H9 (cell line): ENCODE measurements at regions not wholly inside any gene's neighbourhood (a gene's known extent, or its start where the extent isn't known, plus 50 kb on each side); places are given as distances from the start of the nearest gene placed in this dataset.

Experiments used
- DNase-seq: peaks from one replicate; pipeline ENCODE4 v3.0.0-alpha.2; 2017
- H2AFZ ChIP-seq: one replicate; pipeline ENCODE4 v1.6.1; 2013; ENCODE audit warnings: mild to moderate bottlenecking, low read length, control low read depth, moderate library complexity
- H2AK5ac ChIP-seq: 2 replicates; pipeline ENCODE4 v1.6.1; 2013; ENCODE audit warnings: low read length, control low read depth, mixed read lengths; ENCODE audit not compliant: insufficient read length
- H2BK120ac ChIP-seq: one replicate; pipeline ENCODE4 v1.6.1; 2013; ENCODE audit warnings: low read depth, mild to moderate bottlenecking, low read length, control low read depth, inconsistent platforms; ENCODE audit not compliant: poor library complexity, severe bottlenecking
- H2BK12ac ChIP-seq: 2 replicates; pipeline ENCODE4 v1.6.1; 2013; ENCODE audit warnings: low read length, control low read depth, mixed read lengths, low read depth; ENCODE audit not compliant: insufficient read length
- H2BK15ac ChIP-seq: 2 replicates; pipeline ENCODE4 v1.6.1; 2013; ENCODE audit warnings: low read depth, low read length, control low read depth
- H2BK20ac ChIP-seq: one replicate; pipeline ENCODE4 v1.6.1; 2013; ENCODE audit warnings: low read depth, mild to moderate bottlenecking, low read length, control low read depth, inconsistent platforms; ENCODE audit not compliant: poor library complexity, severe bottlenecking
- H2BK5ac ChIP-seq: 2 replicates; pipeline ENCODE4 v1.6.1; 2013; ENCODE audit warnings: low read length, control low read depth, mixed read lengths; ENCODE audit not compliant: insufficient read length
- H3K14ac ChIP-seq: 2 replicates; pipeline ENCODE4 v1.6.1; 2013; ENCODE audit warnings: low read length, control low read depth; ENCODE audit not compliant: insufficient read depth
- H3K18ac ChIP-seq: 2 replicates; pipeline ENCODE4 v1.6.1; 2013; ENCODE audit warnings: low read depth, mild to moderate bottlenecking, mixed read lengths, low read length, control low read depth; ENCODE audit not compliant: insufficient read length
- H3K23ac ChIP-seq: 2 replicates; pipeline ENCODE4 v1.6.1; 2013; ENCODE audit warnings: low read length, control low read depth, mixed read lengths, low read depth; ENCODE audit not compliant: insufficient read length
- H3K23me2 ChIP-seq: 2 replicates; pipeline ENCODE4 v1.6.1; 2013; ENCODE audit warnings: low read depth, mild to moderate bottlenecking, mixed read lengths, low read length, control low read depth; ENCODE audit not compliant: insufficient read length, poor library complexity, severe bottlenecking
- H3K27ac ChIP-seq: 2 replicates; pipeline ENCODE4 v1.5.1; 2013; ENCODE audit warnings: low read length, control low read depth, mixed read lengths, low read depth; ENCODE audit not compliant: insufficient read length
- H3K27me3 ChIP-seq: 2 replicates; pipeline ENCODE4 v1.6.1; 2013; ENCODE audit warnings: low read length, control low read depth, inconsistent platforms; ENCODE audit not compliant: insufficient read depth
- H3K4ac ChIP-seq: 2 replicates; pipeline ENCODE4 v1.6.1; 2013; ENCODE audit warnings: low read depth, mild to moderate bottlenecking, control low read depth, inconsistent platforms, low read length, moderate library complexity
- H3K4me1 ChIP-seq: 2 replicates; pipeline ENCODE4 v1.6.1; 2013; ENCODE audit warnings: low read length, control low read depth, inconsistent platforms; ENCODE audit not compliant: insufficient read depth
- H3K4me2 ChIP-seq: 2 replicates; pipeline ENCODE4 v1.6.1; 2013; ENCODE audit warnings: low read length, control low read depth, mixed read lengths; ENCODE audit not compliant: insufficient read length, insufficient read depth
- H3K56ac ChIP-seq: 2 replicates; pipeline ENCODE4 v1.6.1; 2013; ENCODE audit warnings: low read depth, mild to moderate bottlenecking, mixed read lengths, low read length, control low read depth; ENCODE audit not compliant: insufficient read length
- H3K79me1 ChIP-seq: 2 replicates; pipeline ENCODE4 v1.6.1; 2013; ENCODE audit warnings: low read depth, mild to moderate bottlenecking, moderate library complexity, low read length, control low read depth, inconsistent platforms; ENCODE audit not compliant: insufficient read depth, poor library complexity, severe bottlenecking
- H3K79me2 ChIP-seq: 2 replicates; pipeline ENCODE4 v1.6.1; 2013; ENCODE audit warnings: low read length, control low read depth, inconsistent platforms; ENCODE audit not compliant: insufficient read depth
- H3K9ac ChIP-seq: 2 replicates; pipeline ENCODE4 v1.6.1; 2013; ENCODE audit warnings: low read length, control low read depth, mixed read lengths; ENCODE audit not compliant: insufficient read length; ENCODE audit errors: extremely low read depth
- H3K9me3 ChIP-seq: one replicate; pipeline ENCODE4 v1.6.1; 2013; ENCODE audit warnings: low read depth, low read length, inconsistent platforms; ENCODE audit not compliant: control insufficient read depth
- H3T11ph ChIP-seq: one replicate; pipeline ENCODE4 v1.6.1; 2013; ENCODE audit warnings: mild to moderate bottlenecking, low read length, control low read depth, inconsistent platforms
- H4K20me1 ChIP-seq: one replicate; pipeline ENCODE4 v1.6.1; 2013; ENCODE audit not compliant: control insufficient read depth, insufficient read length, insufficient read depth
- H4K5ac ChIP-seq: 2 replicates; pipeline ENCODE4 v1.6.1; 2013; ENCODE audit warnings: low read depth, mild to moderate bottlenecking, mixed read lengths, low read length, control low read depth; ENCODE audit not compliant: insufficient read length
- H4K8ac ChIP-seq: replicated peaks from 2 replicates; pipeline ENCODE4 v1.6.1; 2013; ENCODE audit warnings: low read length, control low read depth, mixed read lengths, low read depth; ENCODE audit not compliant: insufficient read length
- H4K91ac ChIP-seq: 2 replicates; pipeline ENCODE4 v1.6.1; 2013; ENCODE audit warnings: low read depth, mild to moderate bottlenecking, moderate library complexity, mixed read lengths, low read length, control low read depth; ENCODE audit not compliant: insufficient read length
- H3K27ac Mint-ChIP-seq, 3 experiments: 2 replicates in 2 of 3; 3 replicates in 1 of 3; pipeline ENCODE4 v1.8.0; 2020 to 2021; ENCODE audit warnings: mixed read lengths in 3 of 3, mild to moderate bottlenecking in 1 of 3, moderate library complexity in 1 of 3
- H3K27me3 Mint-ChIP-seq: 2 replicates; pipeline ENCODE4 v1.8.0; 2021; ENCODE audit warnings: low read depth, mild to moderate bottlenecking, moderate library complexity, mixed read lengths
- H3K36me3 Mint-ChIP-seq, 3 experiments: 2 replicates in 2 of 3; 3 replicates in 1 of 3; pipeline ENCODE4 v1.8.0; 2020 to 2021; ENCODE audit warnings: low read depth in 3 of 3, mixed read lengths in 3 of 3; ENCODE audit not compliant: insufficient read depth in 1 of 3
- H3K4me1 Mint-ChIP-seq, 2 experiments: 2 replicates each; pipeline ENCODE4 v1.8.0; 2020; ENCODE audit warnings: mixed read lengths in 2 of 2
- H3K4me3 Mint-ChIP-seq, 2 experiments: 2 replicates in 1 of 2; 3 replicates in 1 of 2; pipeline ENCODE4 v1.8.0; 2020 to 2021; ENCODE audit warnings: mild to moderate bottlenecking in 2 of 2, mixed read lengths in 2 of 2, moderate library complexity in 1 of 2
- H3K9me3 Mint-ChIP-seq, 2 experiments: 2 replicates in 1 of 2; 3 replicates in 1 of 2; pipeline ENCODE4 v1.8.0; 2020; ENCODE audit warnings: mild to moderate bottlenecking in 2 of 2, mixed read lengths in 2 of 2, moderate library complexity in 1 of 2
- WGBS: extraction: QIAGEN DNeasy Blood & Tissue Kit; methylation state at CpG from one replicate; pipeline ENCODE4 v1.1.7; 2013; ENCODE audit warnings: missing lambda C conversion rate, low lambda C conversion rate, mixed read lengths; ENCODE audit not compliant: insufficient read length; ENCODE audit errors: extremely low coverage; 5-methylcytosine and 5-hydroxymethylcytosine counted together
- TF ChIP-seq, protein P1 (sequence below): fragments of 200-600 bp; sonication (generic); conservative IDR thresholded peaks from 3 replicates; pipeline ENCODE4 v1.8.0; 2021; ENCODE audit warnings: antibody characterized with exemption, mild to moderate bottlenecking

DNA sequence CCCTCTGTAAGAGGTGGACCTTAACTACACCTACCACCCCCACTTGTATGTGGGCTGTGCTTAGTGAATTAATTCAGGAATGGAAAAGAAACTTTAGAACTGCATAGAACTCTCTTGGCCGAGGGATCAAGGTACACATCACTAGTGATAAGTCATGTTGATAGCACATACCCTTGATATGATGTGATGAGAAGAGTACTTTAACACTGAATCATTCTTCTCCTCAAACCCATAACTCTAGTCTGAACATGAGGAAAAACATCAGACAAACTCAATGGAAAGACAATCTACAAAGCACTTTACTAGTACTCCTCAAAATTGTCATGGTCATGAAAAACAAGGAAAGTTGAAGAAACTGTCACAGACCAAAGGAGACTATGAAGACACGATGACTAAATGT lies 87.6 kb downstream of the P2RY1 start:
- H3K4me2 ChIP-seq = no peak overlapping the region
- H3T11ph ChIP-seq = no peak overlapping the region
- no peaks in the 10 kb centered on the region for H3K4me1 Mint-ChIP-seq
- WGBS = no CpG with 5 or more reads among the region's 2 CpGs
- no peak overlapping the region for H3K27ac Mint-ChIP-seq
- H3K27me3 Mint-ChIP-seq = no peaks in the 10 kb centered on the region
- H2BK120ac ChIP-seq = no peak overlapping the region
- no peak overlapping the region for H2AFZ ChIP-seq
- no peaks in the 10 kb centered on the region for H3K23me2 ChIP-seq
- H3K4me3 Mint-ChIP-seq = no peak overlapping the region
- H4K8ac ChIP-seq = no peak overlapping the region
- no peaks in the 10 kb centered on the region for H3K9me3 Mint-ChIP-seq
- no peaks in the 10 kb centered on the region for H3K79me2 ChIP-seq
- no peak overlapping the region for H3K27ac ChIP-seq
- DNase-seq = no peak
- no peaks in the 10 kb centered on the region for H4K20me1 ChIP-seq
- no peak overlapping the region for H4K5ac ChIP-seq
- H2AK5ac ChIP-seq = no peak overlapping the region
- H3K36me3 Mint-ChIP-seq = no peaks in the 10 kb centered on the region
- H3K9ac ChIP-seq = no peak overlapping the region
- H3K18ac ChIP-seq = no peak overlapping the region
- TF ChIP-seq, protein P1, sequence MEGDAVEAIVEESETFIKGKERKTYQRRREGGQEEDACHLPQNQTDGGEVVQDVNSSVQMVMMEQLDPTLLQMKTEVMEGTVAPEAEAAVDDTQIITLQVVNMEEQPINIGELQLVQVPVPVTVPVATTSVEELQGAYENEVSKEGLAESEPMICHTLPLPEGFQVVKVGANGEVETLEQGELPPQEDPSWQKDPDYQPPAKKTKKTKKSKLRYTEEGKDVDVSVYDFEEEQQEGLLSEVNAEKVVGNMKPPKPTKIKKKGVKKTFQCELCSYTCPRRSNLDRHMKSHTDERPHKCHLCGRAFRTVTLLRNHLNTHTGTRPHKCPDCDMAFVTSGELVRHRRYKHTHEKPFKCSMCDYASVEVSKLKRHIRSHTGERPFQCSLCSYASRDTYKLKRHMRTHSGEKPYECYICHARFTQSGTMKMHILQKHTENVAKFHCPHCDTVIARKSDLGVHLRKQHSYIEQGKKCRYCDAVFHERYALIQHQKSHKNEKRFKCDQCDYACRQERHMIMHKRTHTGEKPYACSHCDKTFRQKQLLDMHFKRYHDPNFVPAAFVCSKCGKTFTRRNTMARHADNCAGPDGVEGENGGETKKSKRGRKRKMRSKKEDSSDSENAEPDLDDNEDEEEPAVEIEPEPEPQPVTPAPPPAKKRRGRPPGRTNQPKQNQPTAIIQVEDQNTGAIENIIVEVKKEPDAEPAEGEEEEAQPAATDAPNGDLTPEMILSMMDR = no peak
- H3K56ac ChIP-seq = no peak overlapping the region
- H3K14ac ChIP-seq = no peak overlapping the region
- H3K79me1 ChIP-seq = no peaks in the 10 kb centered on the region
- no peak overlapping the region for H2BK5ac ChIP-seq
- no peak overlapping the region for H3K4ac ChIP-seq
- H2BK15ac ChIP-seq = no peak overlapping the region
- no peak overlapping the region for H3K23ac ChIP-seq
- no peaks in the 10 kb centered on the region for H3K27me3 ChIP-seq
- no peak overlapping the region for H2BK12ac ChIP-seq
- H3K4me1 ChIP-seq = no peaks in the 10 kb centered on the region
- H3K9me3 ChIP-seq = no peaks in the 10 kb centered on the region
- H4K91ac ChIP-seq = no peak overlapping the region
- H2BK20ac ChIP-seq = no peak overlapping the region
